HCT116 (cell line): ENCODE measurements at regions not wholly inside any gene's neighbourhood (a gene's known extent, or its start where the extent isn't known, plus 50 kb on each side); places are given as distances from the start of the nearest gene placed in this dataset.
A peak's percentile ranks its signal among the peaks of the same experiment; 100 is the strongest.

ENCODE experiments used
- ATAC-seq: fragments of 200-7000 bp; cut with Tn5 transposase; 2 replicates; pipeline ENCODE4 v1.9.1; 2020; ENCODE audit warnings: mild to moderate bottlenecking, moderate library complexity
- BruUV-seq: library from RNA; stranded (reverse); fragments of 400-500 nt; replicated peaks from 2 replicates; lab custom pipeline; 2021; lab: Mats Ljungman, UMichigan
- CTCF ChIA-PET: fragments of 300-600 bp; sonication (Branson Sonifier 250); formaldehyde crosslinking; loops from one replicate; lab custom pipeline; 2021; ENCODE audit warnings: antibody characterized with exemption; lab: Charles Lee
- POLR2A ChIA-PET: fragments of 300-600, 350-600 bp; sonication (Branson Sonifier 250); formaldehyde crosslinking; loops from one replicate; lab custom pipeline; 2021; ENCODE audit warnings: antibody characterized with exemption; lab: Charles Lee
- RAD21 ChIA-PET, 2 experiments: fragments of 300-600 bp; sonication (Branson Sonifier 250); formaldehyde crosslinking; loops; one replicate each; lab custom pipeline; 2023; ENCODE audit warnings: low total read pairs in 2 of 2; ENCODE audit not compliant: uncharacterized antibody in 2 of 2, unreplicated experiment in 2 of 2, low non-redundant PET in 1 of 2; lab: Charles Lee
- DNase-seq: peaks from one replicate; pipeline ENCODE4 v3.0.0-alpha.2; 2010; ENCODE audit warnings: low read depth, low spot score
- H2AFZ ChIP-seq: fragments of 200-600 bp; shearing (Covaris generic), sonication (generic); 2 replicates; pipeline ENCODE4 v1.6.1; 2017; ENCODE audit warnings: low read depth, mixed run types, mixed read lengths, antibody characterized with exemption, low read length; ENCODE audit not compliant: poor library complexity, severe bottlenecking
- H3K27ac ChIP-seq: 2 replicates; pipeline ENCODE4 v1.5.1; 2012; ENCODE audit warnings: low read depth, low read length
- H3K27me3 ChIP-seq: fragments of 200-600 bp; sonication (generic); 2 replicates; pipeline ENCODE4 v1.6.1; 2016; ENCODE audit warnings: mixed run types, low read length, mixed read lengths; ENCODE audit not compliant: insufficient read depth
- H3K36me3 ChIP-seq, 2 experiments: fragments of 200-500 bp in 1 of 2; fragments of 200-600 bp in 1 of 2; sonication (Bioruptor generic) in 1 of 2; sonication (generic) in 1 of 2; 2 replicates each; pipeline versions ENCODE4 v1.5.1 to v1.6.1; 2014 to 2016; ENCODE audit warnings: low read length in 2 of 2, inconsistent platforms in 1 of 2, mixed read lengths in 1 of 2, mixed run types in 1 of 2; ENCODE audit not compliant: insufficient read depth in 2 of 2, control insufficient read depth in 1 of 2
- H3K4me1 ChIP-seq, 2 experiments: fragments of 200-600 bp in 1 of 2; sonication (generic) in 1 of 2; 2 replicates each; pipeline versions ENCODE4 v1.5.1 to v1.6.1; 2012 to 2017; ENCODE audit warnings: low read length in 2 of 2, inconsistent platforms in 1 of 2, mild to moderate bottlenecking in 1 of 2, mixed read lengths in 1 of 2, mixed run types in 1 of 2, moderate library complexity in 1 of 2; ENCODE audit not compliant: insufficient read depth in 2 of 2, control insufficient read depth in 1 of 2
- H3K4me2 ChIP-seq: fragments of 200-600 bp; sonication (generic); 2 replicates; pipeline ENCODE4 v1.6.1; 2017; ENCODE audit warnings: mixed run types, low read length, mixed read lengths
- H3K4me3 ChIP-seq, 2 experiments: fragments of 200-600 bp in 1 of 2; sonication (generic) in 1 of 2; replicated peaks in 1 of 2; 2 replicates each; pipeline ENCODE4 v1.5.1; 2011 to 2016; ENCODE audit warnings: low read length in 2 of 2, control low read depth in 1 of 2, low read depth in 1 of 2, mild to moderate bottlenecking in 1 of 2, mixed read lengths in 1 of 2, mixed run types in 1 of 2
- H3K79me2 ChIP-seq: fragments of 200-600 bp; sonication (generic); 2 replicates; pipeline ENCODE4 v1.6.1; 2017; ENCODE audit warnings: mild to moderate bottlenecking, mixed run types, low read length, moderate library complexity, mixed read lengths; ENCODE audit not compliant: insufficient read depth
- H3K9ac ChIP-seq: fragments of 200-600 bp; sonication (generic); 2 replicates; pipeline ENCODE4 v1.6.1; 2016; ENCODE audit warnings: low read length, mixed read lengths
- H3K9me2 ChIP-seq: fragments of 200-600 bp; sonication (generic), shearing (Covaris generic); 2 replicates; pipeline ENCODE4 v1.6.1; 2017; ENCODE audit warnings: mixed run types, mild to moderate bottlenecking, moderate library complexity; ENCODE audit not compliant: insufficient read depth
- H3K9me3 ChIP-seq, 2 experiments: fragments of 200-500 bp in 1 of 2; fragments of 200-600 bp in 1 of 2; sonication (Bioruptor generic) in 1 of 2; sonication (generic) in 1 of 2; 2 replicates each; pipeline ENCODE4 v1.6.1; 2014 to 2017; ENCODE audit warnings: low read length in 2 of 2, mixed read lengths in 2 of 2, inconsistent platforms in 1 of 2, low read depth in 1 of 2, mild to moderate bottlenecking in 1 of 2, mixed run types in 1 of 2, moderate library complexity in 1 of 2; ENCODE audit not compliant: control insufficient read depth in 1 of 2, insufficient read depth in 1 of 2
- H4K20me1 ChIP-seq: fragments of 200-600 bp; sonication (generic), shearing (Covaris generic); 2 replicates; pipeline ENCODE4 v1.6.1; 2017; ENCODE audit warnings: mixed run types, mild to moderate bottlenecking, moderate library complexity; ENCODE audit not compliant: insufficient read depth
- JUND ChIP-seq: IDR thresholded peaks from 2 replicates; pipeline ENCODE4 v1.6.1; 2012
- POLR2A ChIP-seq: IDR thresholded peaks from 2 replicates; pipeline ENCODE4 v1.7.0; 2011; ENCODE audit warnings: borderline replicate concordance; ENCODE audit not compliant: insufficient read depth, insufficient read length; ENCODE audit errors: extremely low read depth
- SIN3A ChIP-seq: IDR thresholded peaks from 2 replicates; pipeline ENCODE4 v1.6.1; 2012; ENCODE audit warnings: low read depth
- YY1 ChIP-seq: IDR thresholded peaks from 2 replicates; pipeline ENCODE4 v1.6.1; 2011; ENCODE audit warnings: low read length, low read depth, moderate library complexity, mild to moderate bottlenecking; ENCODE audit not compliant: insufficient replicate concordance; ENCODE audit errors: extremely low read depth
- ZFX ChIP-seq: fragments of 450-650 bp; IDR thresholded peaks from 2 replicates; pipeline ENCODE4 v1.6.1; 2017
- ZNF274 ChIP-seq: fragments of 200-500 bp; sonication (Bioruptor generic); IDR thresholded peaks from 2 replicates; pipeline ENCODE4 v1.6.1; 2014; ENCODE audit warnings: mild to moderate bottlenecking, low read depth, low read length, inconsistent platforms
- intact Hi-C: fragments of 100-400 bp; cut with micrococcal nuclease; formaldehyde crosslinking; loops from 2 replicates; pipeline ENCODE4 v1.10.0; 2022
- TF ChIP-seq, protein P1 (sequence below), 3 experiments: fragments of 200-600 bp in 1 of 3; sonication (generic) in 1 of 3; IDR thresholded peaks in 2 of 3; conservative IDR thresholded peaks in 1 of 3; 2 replicates each; pipeline ENCODE4 v1.5.1; 2012 to 2017; ENCODE audit warnings: low read depth in 2 of 3, low read length in 2 of 3, antibody characterized with exemption in 1 of 3, borderline replicate concordance in 1 of 3, control low read depth in 1 of 3, mild to moderate bottlenecking in 1 of 3, mixed read lengths in 1 of 3, mixed run types in 1 of 3, moderate library complexity in 1 of 3; ENCODE audit not compliant: insufficient read depth in 1 of 3
- TF ChIP-seq, protein P2 (sequence below): IDR thresholded peaks from 2 replicates; pipeline ENCODE4 v1.6.1; 2011; ENCODE audit warnings: mild to moderate bottlenecking, low read length, moderate library complexity; ENCODE audit not compliant: insufficient replicate concordance; ENCODE audit errors: extremely low read depth

DNA sequence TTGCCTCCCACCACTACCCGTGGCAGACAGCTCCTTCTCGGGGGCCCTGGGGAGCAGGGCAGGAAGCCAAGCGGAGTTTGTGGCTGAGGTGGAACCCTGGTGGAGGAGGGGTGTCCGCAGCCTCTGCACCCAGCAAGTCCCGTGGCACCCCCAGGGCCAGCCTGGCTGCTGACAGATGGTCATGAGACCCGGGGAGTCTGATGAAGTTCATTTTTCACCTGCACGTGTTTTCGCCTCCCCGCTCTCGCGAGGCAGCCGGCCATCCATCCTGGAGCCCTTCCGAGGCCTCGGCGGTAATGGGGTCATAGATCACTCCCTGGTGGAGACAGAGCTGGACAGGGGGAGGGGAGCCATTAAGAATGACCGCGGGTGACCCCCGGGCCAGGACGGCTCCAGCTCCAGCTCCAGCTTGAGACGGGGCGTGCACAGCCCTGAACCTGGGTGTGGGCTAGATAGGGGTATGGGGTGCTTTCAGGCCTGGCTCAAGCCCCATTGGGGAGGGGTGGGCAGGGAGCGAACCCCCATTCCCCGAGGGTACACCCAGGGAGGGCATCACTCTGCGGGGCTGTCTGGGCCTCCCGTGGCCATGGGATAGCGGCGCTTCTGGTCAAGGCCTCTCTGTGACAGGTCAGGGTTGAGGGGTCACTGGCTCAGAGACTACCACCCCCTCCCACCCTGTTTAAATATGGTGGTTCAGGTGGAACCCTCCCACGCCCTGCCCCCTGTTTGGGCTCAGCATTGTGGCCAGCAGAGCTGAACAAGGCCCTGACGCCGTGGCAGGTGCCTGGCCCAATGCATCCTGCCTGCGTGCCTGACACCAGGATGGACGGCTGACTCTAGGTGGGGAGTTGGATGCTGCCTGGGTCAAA is 227.4 kb upstream of the GSE1 start:
- no peak overlapping the region for H3K9ac ChIP-seq
- DNase-seq: no peak
- H3K4me3 ChIP-seq: no peak overlapping the region
- no peaks in the 10 kb centered on the region for H3K79me2 ChIP-seq
- peaks cover 12 to 16% of the 10 kb centered on the region in 2 experiments for H3K4me1 ChIP-seq
- peaks cover 0 to 5% of the 10 kb centered on the region in 2 experiments; a peak in 1 of 4 replicates for H3K9me3 ChIP-seq
- peak overlapping the region; percentile 12; the same call in 1 of the 2 replicates for H3K27ac ChIP-seq
- no TSS peak for BruUV-seq
- H2AFZ ChIP-seq: no peak overlapping the region
- no peak for TF ChIP-seq SIN3A
- TF ChIP-seq YY1: no peak
- no peak for TF ChIP-seq ZFX
- no peak for ATAC-seq
- RAD21 ChIA-PET: no interaction called here
- H3K9me2 ChIP-seq: no peaks in the 10 kb centered on the region
- CTCF ChIA-PET: no interaction called here
- no peaks in the 10 kb centered on the region for H4K20me1 ChIP-seq
- intact Hi-C loops: no loop called here
- no peaks in the 10 kb centered on the region for H3K27me3 ChIP-seq
- no peak overlapping the region for H3K4me2 ChIP-seq
- POLR2A ChIA-PET: no interaction called here
- H3K36me3 ChIP-seq: no peaks in the 10 kb centered on the region

DNA sequence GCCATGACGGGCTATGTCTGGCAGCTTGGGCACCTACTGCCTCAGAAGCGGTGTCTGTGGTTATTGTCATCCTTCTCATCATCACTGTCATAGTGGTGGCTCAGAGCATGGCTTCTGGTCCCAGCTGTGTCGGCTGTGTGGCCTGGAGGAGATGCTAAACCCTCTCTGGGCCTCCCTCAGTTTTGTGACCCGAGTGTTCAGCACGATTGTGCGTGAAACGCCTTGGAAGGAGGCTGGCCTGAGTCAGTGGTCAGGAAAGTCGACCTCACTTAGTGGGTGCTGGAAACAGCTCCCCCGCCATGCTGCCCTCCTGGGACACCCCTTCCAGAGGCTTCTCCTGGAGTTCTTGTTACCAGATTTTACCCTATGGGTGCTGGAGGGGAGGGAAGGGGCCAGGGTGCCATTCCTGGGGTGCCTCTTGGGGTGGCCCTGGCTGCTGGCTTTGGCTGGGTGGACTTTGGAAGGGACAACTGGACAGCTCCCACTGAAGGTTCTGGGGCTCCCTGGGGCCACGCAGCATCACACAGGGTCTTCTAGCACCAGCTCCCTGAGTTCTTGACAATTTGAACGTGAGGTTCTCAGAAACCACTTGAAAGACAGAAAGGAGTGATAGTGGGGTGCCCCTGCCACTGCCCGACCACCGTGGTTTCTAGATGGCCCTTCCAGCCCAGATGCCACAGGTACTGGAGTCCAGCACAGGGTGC is 226.5 kb upstream of the GSE1 start:
- no peak overlapping the region for H2AFZ ChIP-seq
- DNase-seq: no peak
- no peak overlapping the region for H3K27ac ChIP-seq
- H3K36me3 ChIP-seq: no peaks in the 10 kb centered on the region
- peaks cover 0 to 5% of the 10 kb centered on the region in 2 experiments; a peak in 1 of 4 replicates for H3K9me3 ChIP-seq
- H3K27me3 ChIP-seq: no peaks in the 10 kb centered on the region
- no peak overlapping the region for H3K4me2 ChIP-seq
- no peak overlapping the region for H3K4me3 ChIP-seq
- ChIA-PET POLR2A (no interaction called here), CTCF (no interaction called here), RAD21 (no interaction called here)
- BruUV-seq: no TSS peak
- no peaks in the 10 kb centered on the region for H3K9me2 ChIP-seq
- H3K9ac ChIP-seq: no peak overlapping the region
- no peaks in the 10 kb centered on the region for H4K20me1 ChIP-seq
- ATAC-seq: no peak
- H3K79me2 ChIP-seq: no peaks in the 10 kb centered on the region
- intact Hi-C loops: no loop called here
- no peak for TF ChIP-seq ZNF274
- no peak for TF ChIP-seq POLR2A
- TF ChIP-seq, protein P1, sequence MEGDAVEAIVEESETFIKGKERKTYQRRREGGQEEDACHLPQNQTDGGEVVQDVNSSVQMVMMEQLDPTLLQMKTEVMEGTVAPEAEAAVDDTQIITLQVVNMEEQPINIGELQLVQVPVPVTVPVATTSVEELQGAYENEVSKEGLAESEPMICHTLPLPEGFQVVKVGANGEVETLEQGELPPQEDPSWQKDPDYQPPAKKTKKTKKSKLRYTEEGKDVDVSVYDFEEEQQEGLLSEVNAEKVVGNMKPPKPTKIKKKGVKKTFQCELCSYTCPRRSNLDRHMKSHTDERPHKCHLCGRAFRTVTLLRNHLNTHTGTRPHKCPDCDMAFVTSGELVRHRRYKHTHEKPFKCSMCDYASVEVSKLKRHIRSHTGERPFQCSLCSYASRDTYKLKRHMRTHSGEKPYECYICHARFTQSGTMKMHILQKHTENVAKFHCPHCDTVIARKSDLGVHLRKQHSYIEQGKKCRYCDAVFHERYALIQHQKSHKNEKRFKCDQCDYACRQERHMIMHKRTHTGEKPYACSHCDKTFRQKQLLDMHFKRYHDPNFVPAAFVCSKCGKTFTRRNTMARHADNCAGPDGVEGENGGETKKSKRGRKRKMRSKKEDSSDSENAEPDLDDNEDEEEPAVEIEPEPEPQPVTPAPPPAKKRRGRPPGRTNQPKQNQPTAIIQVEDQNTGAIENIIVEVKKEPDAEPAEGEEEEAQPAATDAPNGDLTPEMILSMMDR (IDR thresholded peaks at IDR 0.05 in 2 of 3, conservative IDR thresholded peaks at IDR 0.05 in 1 of 3; ENCODE audit: borderline replicate concordance in 1 of 3, insufficient read depth in 1 of 3, low read depth in 2 of 3, low read length in 2 of 3): no peak
- no peak for TF ChIP-seq JUND
- TF ChIP-seq, protein P2, sequence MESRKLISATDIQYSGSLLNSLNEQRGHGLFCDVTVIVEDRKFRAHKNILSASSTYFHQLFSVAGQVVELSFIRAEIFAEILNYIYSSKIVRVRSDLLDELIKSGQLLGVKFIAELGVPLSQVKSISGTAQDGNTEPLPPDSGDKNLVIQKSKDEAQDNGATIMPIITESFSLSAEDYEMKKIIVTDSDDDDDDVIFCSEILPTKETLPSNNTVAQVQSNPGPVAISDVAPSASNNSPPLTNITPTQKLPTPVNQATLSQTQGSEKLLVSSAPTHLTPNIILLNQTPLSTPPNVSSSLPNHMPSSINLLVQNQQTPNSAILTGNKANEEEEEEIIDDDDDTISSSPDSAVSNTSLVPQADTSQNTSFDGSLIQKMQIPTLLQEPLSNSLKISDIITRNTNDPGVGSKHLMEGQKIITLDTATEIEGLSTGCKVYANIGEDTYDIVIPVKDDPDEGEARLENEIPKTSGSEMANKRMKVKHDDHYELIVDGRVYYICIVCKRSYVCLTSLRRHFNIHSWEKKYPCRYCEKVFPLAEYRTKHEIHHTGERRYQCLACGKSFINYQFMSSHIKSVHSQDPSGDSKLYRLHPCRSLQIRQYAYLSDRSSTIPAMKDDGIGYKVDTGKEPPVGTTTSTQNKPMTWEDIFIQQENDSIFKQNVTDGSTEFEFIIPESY: no peak
- TF ChIP-seq, all 23 proteins: peak for 0
- H3K4me1 ChIP-seq: peaks cover 22 to 25% of the 10 kb centered on the region in 2 experiments
